Spinal cord (tissue), 9 donors: ENCODE measurements at regions not wholly inside any gene's neighbourhood (a gene's known extent, or its start where the extent isn't known, plus 50 kb on each side); places are given as distances from the start of the nearest gene placed in this dataset.
"Not testable (repeated sequence)": the region's sequence is repeated elsewhere in the genome, so short reads cannot be mapped to it uniquely, and the experiment has no call there.

ENCODE experiments used
- DNase-seq, 6 donors: peaks; one replicate each; pipeline versions ENCODE4 v3.0.0 to v3.0.0-alpha.2; 2013 to 2015; ENCODE audit warnings: low spot score in 6 of 6, low read depth in 4 of 6
- H3K27ac ChIP-seq: one replicate; pipeline ENCODE4 v1.5.1; 2013; ENCODE audit warnings: low read depth, low read length, control low read depth
- H3K27me3 ChIP-seq: one replicate; pipeline ENCODE4 v1.6.1; 2013; ENCODE audit warnings: low read length; ENCODE audit not compliant: control insufficient read depth, insufficient read depth
- H3K36me3 ChIP-seq: one replicate; pipeline ENCODE4 v1.6.1; 2013; ENCODE audit warnings: low read length; ENCODE audit not compliant: control insufficient read depth, insufficient read depth
- H3K4me1 ChIP-seq: one replicate; pipeline ENCODE4 v1.6.1; 2013; ENCODE audit warnings: low read length; ENCODE audit not compliant: control insufficient read depth, insufficient read depth
- H3K4me3 ChIP-seq: one replicate; pipeline ENCODE4 v1.5.1; 2013; ENCODE audit warnings: low read depth, low read length, control low read depth
- H3K9me3 ChIP-seq: one replicate; pipeline ENCODE4 v1.6.1; 2013; ENCODE audit warnings: low read length; ENCODE audit not compliant: control insufficient read depth, insufficient read depth
- WGBS: methylation state at CpG from one replicate; pipeline ENCODE4 v1.1.5; 2013; ENCODE audit warnings: missing lambda C conversion rate; ENCODE audit not compliant: insufficient coverage; 5-methylcytosine and 5-hydroxymethylcytosine counted together
- donor health status: healthy.

GRCh38 chrX:44698357-44698756 is 145.5 kb upstream of the DUSP21 start:
- Histone ChIP-seq H3K27ac (no peak overlapping the region), H3K9me3 (no peaks in the 10 kb centered on the region), H3K4me3 (no peak overlapping the region), H3K27me3 (no peaks in the 10 kb centered on the region), H3K36me3 (no peaks in the 10 kb centered on the region), H3K4me1 (no peaks in the 10 kb centered on the region)
- no peak for DNase-seq
- 62% methylated on average over 2 of the region's 3 CpGs for WGBS

GRCh38 chrX:44693255-44693654 is 150.6 kb upstream of the DUSP21 start:
- WGBS = no CpG with 5 or more reads among the region's 3 CpGs
- H3K9me3 ChIP-seq = no peaks in the 10 kb centered on the region
- no peaks in the 10 kb centered on the region for H3K4me1 ChIP-seq
- no peaks in the 10 kb centered on the region for H3K36me3 ChIP-seq
- H3K4me3 ChIP-seq = no peak overlapping the region
- H3K27ac ChIP-seq = no peak overlapping the region
- H3K27me3 ChIP-seq = no peaks in the 10 kb centered on the region
- no peak for DNase-seq

- H3K27ac ChIP-seq = no peak overlapping the region
- DNase-seq = no peak
- H3K9me3 ChIP-seq = no peaks in the 10 kb centered on the region
- H3K4me1 ChIP-seq = no peaks in the 10 kb centered on the region
- no peaks in the 10 kb centered on the region for H3K36me3 ChIP-seq
- H3K4me3 ChIP-seq = no peak overlapping the region
- no peaks in the 10 kb centered on the region for H3K27me3 ChIP-seq
- 82% methylated on average over 1 of the region's 2 CpGs for WGBS
Observed at GRCh38 chrX:44690129-44690528, 147.5 kb upstream of the FUNDC1 start.

- Histone ChIP-seq H3K4me1 (no peaks in the 10 kb centered on the region), H3K4me3 (no peak overlapping the region), H3K27me3 (peaks cover 4% of the 10 kb centered on the region), H3K36me3 (no peaks in the 10 kb centered on the region), H3K9me3 (no peaks in the 10 kb centered on the region), H3K27ac (no peak overlapping the region)
- DNase-seq = peak in 5 of 6 donors; percentile 2 to 72 (median 23)
- WGBS = 60% methylated on average over 2 of the region's 10 CpGs
Observed at GRCh38 chrX:44675362-44676024, 132.8 kb upstream of the FUNDC1 start.

- no CpG with 5 or more reads among the region's 2 CpGs for WGBS
- H3K27ac ChIP-seq = no peak overlapping the region
- H3K4me1 ChIP-seq = no peaks in the 10 kb centered on the region
- no peak overlapping the region for H3K4me3 ChIP-seq
- H3K27me3 ChIP-seq = peaks cover 4% of the 10 kb centered on the region
- peak in 2 of 6 donors; percentile 24 to 34 for DNase-seq
- H3K36me3 ChIP-seq = no peaks in the 10 kb centered on the region
- H3K9me3 ChIP-seq = no peaks in the 10 kb centered on the region
Observed at GRCh38 chrX:44674906-44675305, 132.2 kb upstream of the FUNDC1 start.

- no peak for DNase-seq
- H3K27me3 ChIP-seq = peaks cover 4% of the 10 kb centered on the region
- no CpG with 5 or more reads among the region's 1 CpG for WGBS
Observed at GRCh38 chrX:44669626-44670025, 127.0 kb upstream of the FUNDC1 start.

GRCh38 chrX:44667771-44668170 is 125.1 kb upstream of the FUNDC1 start:
- Histone ChIP-seq H3K4me1 (no peaks in the 10 kb centered on the region), H3K27ac (no peak overlapping the region), H3K4me3 (no peak overlapping the region), H3K9me3 (no peaks in the 10 kb centered on the region), H3K36me3 (no peaks in the 10 kb centered on the region), H3K27me3 (peaks cover 4% of the 10 kb centered on the region)
- no CpG with 5 or more reads among the region's 3 CpGs for WGBS
- no peak for DNase-seq

More at GRCh38 chrX:44669626-44670025, 127.0 kb upstream of the FUNDC1 start:
- Histone ChIP-seq H3K4me3 (no peak overlapping the region), H3K4me1 (no peaks in the 10 kb centered on the region), H3K27ac (no peak overlapping the region), H3K9me3 (no peaks in the 10 kb centered on the region), H3K36me3 (no peaks in the 10 kb centered on the region)

- not testable (repeated sequence) for H3K9me3 ChIP-seq, H3K27ac ChIP-seq, H3K4me3 ChIP-seq, H3K36me3 ChIP-seq, H3K4me1 ChIP-seq, H3K27me3 ChIP-seq, DNase-seq
- no CpG with 5 or more reads among the region's 5 CpGs for WGBS
Observed at GRCh38 chrX:44657718-44658246, 115.1 kb upstream of the FUNDC1 start.

- Histone ChIP-seq H3K4me3 (no peak overlapping the region), H3K27ac (no peak overlapping the region), H3K4me1 (no peaks in the 10 kb centered on the region), H3K9me3 (no peaks in the 10 kb centered on the region), H3K36me3 (no peaks in the 10 kb centered on the region), H3K27me3 (peaks cover 2% of the 10 kb centered on the region)
- DNase-seq = peak in 2 of 6 donors; percentile 28 to 37
- WGBS = 28% methylated on average over 2 of the region's 2 CpGs
Observed at GRCh38 chrX:44651358-44651757, 108.7 kb upstream of the FUNDC1 start.

GRCh38 chrX:44643723-44644122 is 101.1 kb upstream of the FUNDC1 start:
- H3K9me3 ChIP-seq = no peaks in the 10 kb centered on the region

More at GRCh38 chrX:44643723-44644122, 101.1 kb upstream of the FUNDC1 start:
- H3K27me3 ChIP-seq = peaks cover 5% of the 10 kb centered on the region
- no peaks in the 10 kb centered on the region for H3K36me3 ChIP-seq
- H3K27ac ChIP-seq = no peak overlapping the region
- no peak overlapping the region for H3K4me3 ChIP-seq
- DNase-seq = no peak
- WGBS = 75% methylated on average over 2 of the region's 5 CpGs
- H3K4me1 ChIP-seq = no peaks in the 10 kb centered on the region
